H1 (cell line): ENCODE measurements at regions not wholly inside any gene's neighbourhood (a gene's known extent, or its start where the extent isn't known, plus 50 kb on each side); places are given as distances from the start of the nearest gene placed in this dataset.
A peak's percentile ranks its signal among the peaks of the same experiment; 100 is the strongest.

ENCODE experiments used
- CHD2 ChIP-seq: IDR thresholded peaks from 2 replicates; pipeline ENCODE4 v1.6.1; 2012; ENCODE audit warnings: low read length, improper control_type of control experiment
- EP300 ChIP-seq, 2 experiments: IDR thresholded peaks; 1 replicate in 1 of 2; 2 replicates in 1 of 2; pipeline ENCODE4 v1.6.1; 2011 to 2012; ENCODE audit warnings: low read depth in 2 of 2, low read length in 2 of 2, mild to moderate bottlenecking in 2 of 2, borderline replicate concordance in 1 of 2, inconsistent platforms in 1 of 2, moderate library complexity in 1 of 2
- GABPA ChIP-seq: IDR thresholded peaks from 2 replicates; pipeline ENCODE4 v1.6.1; 2011; ENCODE audit warnings: mild to moderate bottlenecking, low read length, moderate library complexity, borderline replicate concordance; ENCODE audit not compliant: insufficient read depth
- JUND ChIP-seq: IDR thresholded peaks from 2 replicates; pipeline ENCODE4 v1.6.1; 2011; ENCODE audit warnings: mild to moderate bottlenecking, improper control_type of control experiment, low read length
- NANOG ChIP-seq: IDR thresholded peaks from 2 replicates; pipeline ENCODE4 v1.6.1; 2011; ENCODE audit warnings: low read length, low read depth, mild to moderate bottlenecking, inconsistent platforms; ENCODE audit not compliant: insufficient read depth, poor library complexity, severe bottlenecking
- NRF1 ChIP-seq: IDR thresholded peaks from 2 replicates; pipeline ENCODE4 v1.6.1; 2011; ENCODE audit warnings: mild to moderate bottlenecking, low read depth, low read length, improper control_type of control experiment
- POLR2A ChIP-seq, 2 experiments: IDR thresholded peaks; 1 replicate in 1 of 2; 2 replicates in 1 of 2; pipeline ENCODE4 v1.6.1; 2011; ENCODE audit warnings: low read depth in 2 of 2, low read length in 2 of 2, mild to moderate bottlenecking in 2 of 2; ENCODE audit errors: control extremely low read depth in 1 of 2
- RAD21 ChIP-seq, 2 experiments: IDR thresholded peaks in 1 of 2; conservative IDR thresholded peaks in 1 of 2; 2 replicates each; pipeline ENCODE4 v1.6.1; 2011; ENCODE audit warnings: low read depth in 2 of 2, low read length in 2 of 2, improper control_type of control experiment in 1 of 2, inconsistent platforms in 1 of 2, mild to moderate bottlenecking in 1 of 2, moderate library complexity in 1 of 2
- SP1 ChIP-seq: IDR thresholded peaks from 2 replicates; pipeline ENCODE4 v1.6.1; 2011; ENCODE audit warnings: low read depth, low read length
- SP2 ChIP-seq: IDR thresholded peaks from 2 replicates; pipeline ENCODE4 v1.6.1; 2012; ENCODE audit warnings: mild to moderate bottlenecking, low read length, inconsistent platforms
- TAF1 ChIP-seq: IDR thresholded peaks from 2 replicates; pipeline ENCODE4 v1.6.1; 2011; ENCODE audit warnings: mild to moderate bottlenecking, low read depth, low read length
- TEAD4 ChIP-seq: IDR thresholded peaks from 2 replicates; pipeline ENCODE4 v1.6.1; 2012; ENCODE audit warnings: low read depth, low read length, inconsistent platforms, mixed read lengths
- TF ChIP-seq, protein P1 (sequence below), 3 experiments: IDR thresholded peaks; 1 replicate in 2 of 3; 2 replicates in 1 of 3; pipeline versions ENCODE4 v1.5.1 to v1.6.1; 2011; ENCODE audit warnings: low read length in 3 of 3, mild to moderate bottlenecking in 3 of 3, inconsistent platforms in 2 of 3, low read depth in 1 of 3, moderate library complexity in 1 of 3; ENCODE audit not compliant: insufficient read depth in 1 of 3; ENCODE audit errors: control extremely low read depth in 1 of 3
- TF ChIP-seq, protein P2 (sequence below): IDR thresholded peaks from 2 replicates; pipeline ENCODE4 v1.6.1; 2012; ENCODE audit warnings: low read length, inconsistent platforms

- TF ChIP-seq SP1, result no peak
- TF ChIP-seq, protein P1, sequence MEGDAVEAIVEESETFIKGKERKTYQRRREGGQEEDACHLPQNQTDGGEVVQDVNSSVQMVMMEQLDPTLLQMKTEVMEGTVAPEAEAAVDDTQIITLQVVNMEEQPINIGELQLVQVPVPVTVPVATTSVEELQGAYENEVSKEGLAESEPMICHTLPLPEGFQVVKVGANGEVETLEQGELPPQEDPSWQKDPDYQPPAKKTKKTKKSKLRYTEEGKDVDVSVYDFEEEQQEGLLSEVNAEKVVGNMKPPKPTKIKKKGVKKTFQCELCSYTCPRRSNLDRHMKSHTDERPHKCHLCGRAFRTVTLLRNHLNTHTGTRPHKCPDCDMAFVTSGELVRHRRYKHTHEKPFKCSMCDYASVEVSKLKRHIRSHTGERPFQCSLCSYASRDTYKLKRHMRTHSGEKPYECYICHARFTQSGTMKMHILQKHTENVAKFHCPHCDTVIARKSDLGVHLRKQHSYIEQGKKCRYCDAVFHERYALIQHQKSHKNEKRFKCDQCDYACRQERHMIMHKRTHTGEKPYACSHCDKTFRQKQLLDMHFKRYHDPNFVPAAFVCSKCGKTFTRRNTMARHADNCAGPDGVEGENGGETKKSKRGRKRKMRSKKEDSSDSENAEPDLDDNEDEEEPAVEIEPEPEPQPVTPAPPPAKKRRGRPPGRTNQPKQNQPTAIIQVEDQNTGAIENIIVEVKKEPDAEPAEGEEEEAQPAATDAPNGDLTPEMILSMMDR (IDR thresholded peaks at IDR 0.05; ENCODE audit: control extremely low read depth in 1 of 3, insufficient read depth in 1 of 3, low read depth in 1 of 3, low read length in 3 of 3), result no peak
- no peak for TF ChIP-seq NRF1
- no peak for TF ChIP-seq JUND
- TF ChIP-seq POLR2A (IDR thresholded peaks at IDR 0.05; ENCODE audit: control extremely low read depth in 1 of 2, low read depth in 2 of 2, low read length in 2 of 2), result peak in 1 of 2 experiments; percentile 14; a peak in 2 of 3 replicates
- no peak for TF ChIP-seq EP300 (IDR thresholded peaks at IDR 0.05; ENCODE audit: borderline replicate concordance in 1 of 2, low read depth in 2 of 2, low read length in 2 of 2)
- TF ChIP-seq, protein P2, sequence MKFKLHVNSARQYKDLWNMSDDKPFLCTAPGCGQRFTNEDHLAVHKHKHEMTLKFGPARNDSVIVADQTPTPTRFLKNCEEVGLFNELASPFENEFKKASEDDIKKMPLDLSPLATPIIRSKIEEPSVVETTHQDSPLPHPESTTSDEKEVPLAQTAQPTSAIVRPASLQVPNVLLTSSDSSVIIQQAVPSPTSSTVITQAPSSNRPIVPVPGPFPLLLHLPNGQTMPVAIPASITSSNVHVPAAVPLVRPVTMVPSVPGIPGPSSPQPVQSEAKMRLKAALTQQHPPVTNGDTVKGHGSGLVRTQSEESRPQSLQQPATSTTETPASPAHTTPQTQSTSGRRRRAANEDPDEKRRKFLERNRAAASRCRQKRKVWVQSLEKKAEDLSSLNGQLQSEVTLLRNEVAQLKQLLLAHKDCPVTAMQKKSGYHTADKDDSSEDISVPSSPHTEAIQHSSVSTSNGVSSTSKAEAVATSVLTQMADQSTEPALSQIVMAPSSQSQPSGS, result no peak
- no peak for TF ChIP-seq CHD2
- no peak for TF ChIP-seq TEAD4
- no peak for TF ChIP-seq SP2
- TF ChIP-seq RAD21 (IDR thresholded peaks at IDR 0.05 in 1 of 2, conservative IDR thresholded peaks at IDR 0.05 in 1 of 2; ENCODE audit: low read depth in 2 of 2, low read length in 2 of 2), result no peak
- no peak for TF ChIP-seq NANOG
- TF ChIP-seq GABPA, result no peak
- no peak for TF ChIP-seq TAF1
These were observed 106.5 kb downstream of the HFE start for GRCh38 chr6:26193467-26194328.
